DND-41 (cell line): ENCODE measurements at regions not wholly inside any gene's neighbourhood (a gene's known extent, or its start where the extent isn't known, plus 50 kb on each side); places are given as distances from the start of the nearest gene placed in this dataset.
A peak's percentile ranks its signal among the peaks of the same experiment; 100 is the strongest.
"Not testable (repeated sequence)": the region's sequence is repeated elsewhere in the genome, so short reads cannot be mapped to it uniquely, and the experiment has no call there.

ENCODE experiments used
- ATAC-seq: fragments of 200-7000 bp; cut with Tn5 transposase; 3 replicates; pipeline ENCODE4 v1.9.1; 2021; ENCODE audit warnings: low read depth; ENCODE audit not compliant: insufficient read depth
- DNase-seq: peaks from one replicate; pipeline ENCODE4 v3.0.0-alpha.2; 2020
- H2AFZ ChIP-seq: 2 replicates; pipeline ENCODE4 v1.6.0; 2012; ENCODE audit warnings: low read depth, low read length
- H3K27ac ChIP-seq: 2 replicates; pipeline ENCODE4 v1.5.1; 2012; ENCODE audit warnings: low read length, inconsistent platforms
- H3K27me3 ChIP-seq: fragments of 200-600 bp; sonication (generic); 2 replicates; pipeline ENCODE4 v1.6.0; 2012; ENCODE audit warnings: low read length, mild to moderate bottlenecking, inconsistent platforms; ENCODE audit not compliant: insufficient read depth, poor library complexity
- H3K36me3 ChIP-seq: 2 replicates; pipeline ENCODE4 v1.5.1; 2012; ENCODE audit warnings: low read length, inconsistent platforms; ENCODE audit not compliant: insufficient read depth
- H3K4me1 ChIP-seq: 2 replicates; pipeline ENCODE4 v1.5.1; 2012; ENCODE audit warnings: mild to moderate bottlenecking, low read length; ENCODE audit not compliant: insufficient read depth
- H3K4me2 ChIP-seq: 2 replicates; pipeline ENCODE4 v1.6.0; 2012; ENCODE audit warnings: mild to moderate bottlenecking, moderate library complexity, low read length, inconsistent platforms; ENCODE audit not compliant: insufficient read depth
- H3K4me3 ChIP-seq, 2 experiments: fragments of 200-600 bp in 1 of 2; shearing (Covaris generic) in 1 of 2; 2 replicates each; pipeline ENCODE4 v1.5.1; 2012 to 2016; ENCODE audit warnings: inconsistent platforms in 2 of 2, low read length in 2 of 2, mild to moderate bottlenecking in 2 of 2, low read depth in 1 of 2, moderate library complexity in 1 of 2
- H3K79me2 ChIP-seq: 2 replicates; pipeline ENCODE4 v1.6.0; 2012; ENCODE audit warnings: low read length, inconsistent platforms; ENCODE audit not compliant: insufficient read depth
- H3K9ac ChIP-seq: 2 replicates; pipeline ENCODE4 v1.6.0; 2012; ENCODE audit warnings: low read depth, mild to moderate bottlenecking, inconsistent platforms, low read length, moderate library complexity
- H3K9me3 ChIP-seq: 2 replicates; pipeline ENCODE4 v1.5.1; 2012; ENCODE audit warnings: low read length, moderate library complexity, mild to moderate bottlenecking, inconsistent platforms; ENCODE audit not compliant: insufficient read depth, severe bottlenecking
- H4K20me1 ChIP-seq: 2 replicates; pipeline ENCODE4 v1.6.0; 2012; ENCODE audit warnings: low read length; ENCODE audit not compliant: insufficient read depth
- EZH2 ChIP-seq: IDR thresholded peaks from 3 replicates; pipeline ENCODE4 v1.6.1; 2012; ENCODE audit warnings: borderline replicate concordance, low read depth, mild to moderate bottlenecking, moderate library complexity, low read length, inconsistent platforms; ENCODE audit not compliant: severe bottlenecking
- TF ChIP-seq, protein P1 (sequence below): IDR thresholded peaks from 2 replicates; pipeline ENCODE4 v1.5.1; 2012; ENCODE audit warnings: borderline replicate concordance, low read length, moderate library complexity, mild to moderate bottlenecking; ENCODE audit not compliant: poor library complexity, severe bottlenecking; ENCODE audit errors: extremely low read depth

DNA sequence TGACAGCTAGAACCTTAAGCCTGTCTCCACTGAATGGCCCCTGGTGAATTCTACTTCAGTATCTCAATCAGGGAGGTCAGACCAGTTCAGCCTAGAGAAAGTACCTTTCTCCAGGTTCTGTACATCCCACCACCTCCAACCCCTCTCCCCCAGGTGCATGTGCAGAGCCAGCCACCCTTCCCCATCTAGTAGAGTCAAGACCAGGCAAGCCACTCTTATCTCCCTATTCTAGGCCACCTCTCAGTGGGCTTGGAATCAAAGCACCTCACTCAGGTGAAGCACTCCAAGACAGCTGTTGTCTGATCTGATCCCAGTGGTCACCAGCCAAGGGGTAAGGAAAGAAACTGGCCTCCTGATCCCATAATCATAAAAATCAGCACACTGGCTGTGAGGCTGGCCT lies 340.9 kb downstream of the BCL11B start:
- Histone ChIP-seq H4K20me1 (no peaks in the 10 kb centered on the region), H3K4me1 (peaks cover 39% of the 10 kb centered on the region), H3K27ac (peak overlapping the region; percentile 95), H3K4me3 (no peak overlapping the region), H3K4me2 (no peak overlapping the region), H3K36me3 (no peaks in the 10 kb centered on the region), H3K79me2 (no peaks in the 10 kb centered on the region), H3K9me3 (no peaks in the 10 kb centered on the region), H2AFZ (no peak overlapping the region), H3K9ac (peak overlapping the region; percentile 43), H3K27me3 (no peaks in the 10 kb centered on the region)
- DNase-seq (no peak), ATAC-seq (no peak)
- TF ChIP-seq EZH2 = no peak
- TF ChIP-seq, protein P1, sequence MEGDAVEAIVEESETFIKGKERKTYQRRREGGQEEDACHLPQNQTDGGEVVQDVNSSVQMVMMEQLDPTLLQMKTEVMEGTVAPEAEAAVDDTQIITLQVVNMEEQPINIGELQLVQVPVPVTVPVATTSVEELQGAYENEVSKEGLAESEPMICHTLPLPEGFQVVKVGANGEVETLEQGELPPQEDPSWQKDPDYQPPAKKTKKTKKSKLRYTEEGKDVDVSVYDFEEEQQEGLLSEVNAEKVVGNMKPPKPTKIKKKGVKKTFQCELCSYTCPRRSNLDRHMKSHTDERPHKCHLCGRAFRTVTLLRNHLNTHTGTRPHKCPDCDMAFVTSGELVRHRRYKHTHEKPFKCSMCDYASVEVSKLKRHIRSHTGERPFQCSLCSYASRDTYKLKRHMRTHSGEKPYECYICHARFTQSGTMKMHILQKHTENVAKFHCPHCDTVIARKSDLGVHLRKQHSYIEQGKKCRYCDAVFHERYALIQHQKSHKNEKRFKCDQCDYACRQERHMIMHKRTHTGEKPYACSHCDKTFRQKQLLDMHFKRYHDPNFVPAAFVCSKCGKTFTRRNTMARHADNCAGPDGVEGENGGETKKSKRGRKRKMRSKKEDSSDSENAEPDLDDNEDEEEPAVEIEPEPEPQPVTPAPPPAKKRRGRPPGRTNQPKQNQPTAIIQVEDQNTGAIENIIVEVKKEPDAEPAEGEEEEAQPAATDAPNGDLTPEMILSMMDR = no peak

DNA sequence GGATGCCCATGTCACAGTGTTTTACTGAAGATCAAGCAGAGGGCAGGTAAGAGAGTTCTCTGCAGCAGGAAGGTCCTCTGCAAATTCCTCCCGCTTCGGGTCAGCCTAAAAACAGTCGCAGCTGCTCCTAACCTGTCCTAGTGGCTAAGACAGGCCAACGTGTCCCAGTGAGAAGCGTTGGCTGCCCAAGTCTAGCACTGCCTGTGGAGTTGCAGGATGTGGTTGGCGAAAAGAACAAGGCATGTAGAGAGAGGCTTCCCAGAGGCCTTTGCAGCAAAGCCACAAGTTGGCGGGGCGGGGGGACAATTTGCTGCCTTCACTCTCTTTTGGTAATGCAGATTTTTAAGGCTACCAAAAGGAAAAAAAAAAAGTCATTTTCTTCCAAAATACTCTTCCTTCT lies 340.1 kb downstream of the BCL11B start:
- Histone ChIP-seq H3K27ac (peak overlapping the region; percentile 95), H3K9me3 (no peaks in the 10 kb centered on the region), H3K79me2 (no peaks in the 10 kb centered on the region), H3K36me3 (no peaks in the 10 kb centered on the region), H3K4me1 (peaks cover 39% of the 10 kb centered on the region), H3K4me2 (peak overlapping the region; percentile 52), H2AFZ (no peak overlapping the region), H3K27me3 (no peaks in the 10 kb centered on the region), H4K20me1 (no peaks in the 10 kb centered on the region), H3K4me3 (0 out of 4 replicates have a peak overlapping the region, but pooled peaks of 1 of the 2 experiments have one; percentile 22), H3K9ac (peak overlapping the region; percentile 43)
- TF ChIP-seq EZH2 = no peak
- TF ChIP-seq, protein P1 = peak; percentile 23
- peak; percentile 99 for ATAC-seq
- peak; percentile 88 for DNase-seq

- Histone ChIP-seq H3K36me3 (no peaks in the 10 kb centered on the region), H3K27ac (peak overlapping the region; percentile 95), H3K9me3 (no peaks in the 10 kb centered on the region), H3K9ac (peak overlapping the region; percentile 43), H3K4me2 (peak overlapping the region; percentile 52), H3K4me1 (peaks cover 39% of the 10 kb centered on the region), H3K27me3 (no peaks in the 10 kb centered on the region), H4K20me1 (no peaks in the 10 kb centered on the region), H2AFZ (no peak overlapping the region), H3K4me3 (peak overlapping the region in 1 of 2 experiments; percentile 22; a peak in 2 of 4 replicates), H3K79me2 (no peaks in the 10 kb centered on the region)
- DNase-seq (peak; percentile 18), ATAC-seq (peak; percentile 10; the same call in 1 of the 3 replicates)
- TF ChIP-seq EZH2 = no peak
Observed at GRCh38 chr14:98932431-98933325, 339.3 kb downstream of the BCL11B start.

DNA sequence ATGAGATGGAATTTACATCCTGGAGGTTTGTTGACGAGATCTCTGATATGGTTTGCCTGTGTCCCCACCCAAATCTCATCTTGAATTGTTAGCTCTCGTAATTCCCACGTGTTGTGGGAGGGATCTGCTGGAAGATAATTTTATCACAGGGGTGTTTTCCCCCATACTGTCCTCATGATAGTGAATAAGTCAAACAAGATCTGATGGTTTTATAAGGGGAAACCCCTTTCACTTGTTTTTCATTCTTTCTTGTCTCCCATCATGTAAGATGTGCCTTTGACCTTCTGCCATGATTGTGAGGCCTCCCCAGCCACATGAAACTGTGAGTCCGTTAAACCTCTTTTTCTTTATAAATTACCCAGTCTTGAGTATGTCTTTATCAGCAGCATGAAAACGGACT lies 337.4 kb downstream of the BCL11B start:
- not testable (repeated sequence) for H3K36me3 ChIP-seq, H4K20me1 ChIP-seq, H3K4me3 ChIP-seq, H3K27ac ChIP-seq, DNase-seq, H3K4me2 ChIP-seq, H3K79me2 ChIP-seq, H3K27me3 ChIP-seq, ATAC-seq, H3K9me3 ChIP-seq, H3K9ac ChIP-seq, H2AFZ ChIP-seq
- H3K4me1 ChIP-seq = peaks cover 39% of the 10 kb centered on the region
